ENCODE measurements at regions not wholly inside any gene's neighbourhood (a gene's known extent, or its start where the extent isn't known, plus 50 kb on each side); places are given as distances from the start of the nearest gene placed in this dataset.

DNA sequence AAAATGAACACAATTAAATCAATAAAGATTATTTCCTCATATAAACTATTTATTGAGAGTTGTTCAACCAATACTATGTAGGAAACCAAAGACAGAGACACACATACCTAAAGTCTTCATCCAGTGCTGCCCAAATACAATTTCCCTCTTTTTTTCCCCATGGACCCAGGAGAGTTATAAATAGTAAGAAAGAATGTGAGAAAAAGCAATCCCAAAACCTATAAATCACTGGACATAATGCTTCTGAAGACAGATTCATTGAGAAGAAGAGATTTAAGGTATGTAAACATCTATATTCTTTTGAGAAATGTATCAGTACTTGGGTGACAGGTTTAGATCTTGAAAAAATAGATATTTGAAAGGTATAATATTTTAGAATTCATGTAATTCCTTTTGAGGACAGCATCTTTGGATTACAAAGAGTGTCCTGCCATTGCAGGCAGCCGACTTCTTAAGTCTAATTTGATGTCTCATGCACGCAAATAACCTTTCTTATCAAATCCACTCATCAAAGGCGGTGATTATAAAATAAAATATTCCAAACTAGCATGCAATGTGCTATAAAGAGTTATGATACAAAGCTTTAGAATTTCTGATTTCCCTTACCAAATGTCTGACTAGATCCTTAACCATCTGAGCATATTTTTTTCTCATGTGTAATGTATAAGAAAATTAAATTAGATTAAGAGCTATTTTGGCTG lies 739.4 kb downstream of the LIG4 start:
- peak; percentile 18 for DNase-seq (ENCODE audit: low read depth)

DNA sequence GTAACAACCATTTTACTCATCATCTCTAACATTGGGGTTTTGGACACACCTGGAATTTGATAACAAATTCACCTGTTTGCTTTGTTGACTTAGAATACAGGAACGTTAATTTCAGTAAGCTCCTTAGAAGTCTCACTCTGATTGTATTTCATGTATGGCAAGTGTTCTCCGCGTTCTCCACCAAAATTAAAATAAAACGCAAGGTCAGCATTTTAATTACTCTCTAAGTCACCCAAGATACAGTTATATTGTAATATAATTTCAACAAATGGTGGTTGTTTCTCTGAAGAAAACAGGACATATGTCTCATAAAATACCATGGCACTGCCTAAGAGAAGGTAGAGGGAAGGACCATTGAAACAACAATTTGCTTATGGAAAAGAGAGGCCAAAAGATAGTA lies 742.1 kb downstream of the LIG4 start:
- DNase-seq (ENCODE audit: low read depth), result no peak

DNA sequence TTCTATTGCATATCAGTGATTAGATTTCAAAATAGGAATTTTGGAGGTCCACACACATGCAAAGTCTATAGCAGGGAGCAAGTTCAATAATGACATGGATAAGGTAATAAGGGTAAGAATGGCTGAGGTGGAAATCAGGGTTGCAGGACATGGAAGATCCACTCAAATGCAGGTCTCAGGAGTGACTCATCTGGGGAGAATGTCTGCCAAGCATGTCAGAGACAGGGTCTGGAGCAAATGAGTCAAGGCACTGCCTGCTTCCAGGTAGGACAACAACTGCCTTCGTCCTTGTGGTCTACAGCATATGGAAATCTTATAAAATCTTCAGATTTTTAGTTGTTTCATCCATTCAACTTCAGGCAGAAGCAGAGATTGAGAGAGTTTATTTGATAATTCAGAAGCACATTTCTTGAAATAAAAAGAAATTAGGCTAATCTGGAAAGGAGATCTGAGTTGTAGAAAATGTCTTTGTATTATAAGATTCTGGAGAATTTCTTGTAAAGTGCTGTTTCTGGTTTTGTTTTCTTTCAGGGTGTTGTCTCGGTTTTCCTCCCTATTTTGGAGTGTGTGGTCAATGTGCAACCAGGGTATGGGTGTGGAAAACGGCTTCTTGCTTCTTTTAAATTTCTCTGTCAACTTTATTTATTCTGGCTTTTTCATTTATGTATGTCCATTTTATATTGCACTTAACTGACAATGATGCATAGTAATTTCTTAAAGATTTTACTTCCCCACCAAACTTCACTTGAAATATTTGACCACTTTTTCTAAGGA lies 748.8 kb downstream of the LIG4 start:
- peak; percentile 94 for DNase-seq (ENCODE audit: low read depth)

DNA sequence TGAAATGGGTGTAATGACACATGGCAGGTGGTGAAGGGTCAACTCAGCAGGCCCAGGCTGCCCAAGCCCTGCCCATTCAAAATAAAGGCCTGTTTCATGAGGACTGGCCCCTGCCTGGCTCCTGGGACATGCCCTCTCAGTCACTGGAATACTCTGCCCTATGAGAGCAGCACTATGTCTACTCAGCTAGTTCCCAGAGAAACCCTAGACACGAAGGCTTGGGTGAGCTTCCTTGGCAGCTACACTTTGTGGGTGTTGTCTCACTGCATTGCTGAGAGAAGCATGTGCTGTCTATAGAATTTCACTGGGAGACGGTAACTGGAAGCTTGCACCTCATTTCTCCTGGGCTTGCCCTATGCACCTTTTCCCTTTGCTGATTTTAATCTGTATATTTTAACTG lies 752.8 kb downstream of the LIG4 start:
- peak; percentile 54 for DNase-seq (ENCODE audit: low read depth)

DNA sequence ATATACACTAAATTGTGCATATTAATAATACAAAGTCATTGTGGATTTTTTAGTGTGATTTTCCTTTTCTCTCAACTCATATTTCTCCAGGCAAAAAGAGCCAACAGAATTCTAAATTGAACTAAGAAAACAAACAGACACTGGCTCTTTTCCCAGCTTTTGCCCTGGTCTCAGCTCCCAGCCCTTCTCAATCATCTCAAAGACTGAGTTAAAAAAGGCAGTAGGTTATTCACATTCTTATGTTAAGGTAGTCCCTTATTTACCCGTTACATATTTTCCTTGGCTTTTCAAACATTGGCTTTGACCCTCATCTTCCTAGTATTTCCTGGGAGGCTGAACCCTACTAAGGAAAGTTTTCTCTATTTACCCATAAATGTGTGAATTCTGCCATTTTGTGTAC lies 753.6 kb downstream of the LIG4 start:
- peak; percentile 75 for DNase-seq (ENCODE audit: low read depth)

DNA sequence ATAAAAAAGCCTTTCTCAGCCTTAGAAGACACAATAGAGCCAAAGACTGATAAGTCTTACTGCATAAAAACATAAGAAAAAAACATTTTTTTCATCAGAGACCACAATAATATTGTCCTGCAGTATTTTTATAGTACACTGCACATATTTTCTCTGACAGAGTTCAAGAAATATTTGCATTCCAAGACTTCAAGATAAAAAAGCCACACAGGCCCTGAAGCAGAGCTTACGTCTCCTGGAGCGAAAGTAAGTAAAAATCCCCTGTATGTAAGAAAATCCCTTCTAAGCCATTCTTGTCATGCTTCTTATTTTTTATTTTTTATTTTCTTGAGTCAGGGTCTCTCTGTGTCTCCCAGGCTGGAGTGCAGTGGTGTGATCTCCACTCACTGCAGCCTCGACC lies 755.9 kb downstream of the LIG4 start:
- peak; percentile 97 for DNase-seq (ENCODE audit: low read depth)

DNA sequence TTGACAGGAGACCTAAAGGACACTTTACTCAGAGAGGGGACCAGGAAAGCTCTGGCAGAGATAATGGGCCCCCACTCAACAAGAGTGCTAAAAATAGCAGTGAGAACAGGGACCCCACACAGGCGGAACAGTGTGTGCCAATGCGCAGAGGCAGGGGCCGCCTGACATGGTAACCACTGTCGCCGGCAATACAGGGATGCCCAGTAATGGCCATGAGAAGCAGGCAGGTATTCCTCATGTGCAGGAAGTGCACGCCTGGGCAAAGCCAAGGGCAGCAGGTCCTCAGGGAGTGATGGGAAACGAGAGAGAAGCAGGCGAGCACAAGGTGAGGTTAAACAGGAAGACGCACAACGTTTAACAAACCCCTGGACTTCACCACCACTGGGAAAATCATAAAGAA lies 757.1 kb downstream of the LIG4 start:
- DNase-seq (ENCODE audit: low read depth), result no peak

DNA sequence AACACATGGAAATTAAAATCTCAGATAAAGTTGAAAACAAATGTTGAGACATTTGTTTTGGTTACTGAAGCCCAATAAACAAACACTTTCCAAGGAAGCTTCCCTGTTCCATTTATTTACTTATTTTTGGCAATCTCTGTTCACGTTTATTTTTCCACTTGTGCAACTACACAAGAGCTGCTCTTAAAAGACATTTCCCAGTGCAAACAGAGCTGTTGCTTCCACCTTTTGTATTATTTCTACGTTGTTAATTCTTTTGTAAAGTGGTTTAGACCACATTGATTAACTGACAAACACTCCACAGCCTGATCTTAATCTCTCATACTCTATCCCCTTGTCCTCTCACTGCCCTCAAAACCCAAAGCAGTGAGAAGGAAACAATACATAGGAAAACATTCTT lies 757.6 kb downstream of the LIG4 start:
- no peak for DNase-seq (ENCODE audit: low read depth)

DNA sequence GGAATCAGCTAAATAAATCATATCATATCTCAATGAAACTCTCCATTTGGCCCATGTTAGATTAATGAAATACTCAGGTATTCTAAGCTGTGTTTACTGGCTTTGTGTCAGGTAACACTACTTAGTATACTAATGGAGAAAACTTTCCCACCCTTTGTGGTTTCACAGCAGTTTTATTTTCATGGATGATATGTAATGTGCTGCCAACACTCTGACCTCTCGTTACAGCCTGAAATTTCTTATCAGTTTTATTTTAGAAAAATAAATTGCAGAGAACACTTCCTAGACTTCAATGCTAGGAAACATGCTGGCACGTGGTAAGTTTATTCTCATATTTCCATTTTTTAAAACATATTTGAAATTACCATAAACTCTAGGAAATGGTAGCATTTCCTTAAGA lies 758.9 kb downstream of the LIG4 start:
- no peak for DNase-seq (ENCODE audit: low read depth)

DNA sequence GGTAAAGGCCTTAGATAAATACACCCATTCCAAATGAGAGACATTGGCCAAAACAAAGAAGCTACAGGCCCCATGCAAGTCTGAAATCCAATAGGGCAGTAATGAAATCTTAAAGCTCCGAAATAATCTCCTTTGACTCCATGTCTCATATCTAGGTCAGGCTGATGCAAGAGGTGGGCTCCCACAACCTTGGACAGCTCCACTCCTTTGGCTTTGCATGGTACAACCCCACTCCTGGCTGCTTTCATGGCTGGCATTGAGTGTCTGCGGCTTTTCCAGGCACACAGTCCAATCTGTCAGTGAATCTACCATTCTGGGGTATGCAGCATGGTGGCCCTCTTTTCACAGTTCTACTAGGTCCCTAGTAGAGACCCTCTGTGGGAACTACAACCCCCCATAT lies 762.5 kb downstream of the LIG4 start:
- no peak for DNase-seq (ENCODE audit: low read depth)

DNA sequence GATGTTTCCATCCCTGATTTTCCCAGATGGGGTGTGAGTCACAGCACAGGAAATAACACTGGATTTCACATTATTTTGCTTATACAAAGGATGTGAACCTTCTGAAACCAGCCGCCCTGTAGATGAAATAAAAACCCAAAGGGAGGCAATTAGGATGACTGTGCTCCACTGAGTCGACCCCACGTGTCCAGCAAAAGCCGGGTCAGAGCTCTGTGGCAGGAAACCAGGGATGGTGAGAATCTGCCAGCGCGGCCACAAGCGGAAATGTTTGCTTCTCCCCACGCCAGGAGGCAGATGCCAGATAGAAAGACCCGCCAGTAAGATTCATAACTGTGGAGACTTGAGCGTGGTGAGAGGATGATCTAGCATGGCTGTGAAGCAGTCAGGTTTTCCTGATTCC lies 764.4 kb downstream of the LIG4 start:
- peak; percentile 100 for DNase-seq (ENCODE audit: low read depth)

DNA sequence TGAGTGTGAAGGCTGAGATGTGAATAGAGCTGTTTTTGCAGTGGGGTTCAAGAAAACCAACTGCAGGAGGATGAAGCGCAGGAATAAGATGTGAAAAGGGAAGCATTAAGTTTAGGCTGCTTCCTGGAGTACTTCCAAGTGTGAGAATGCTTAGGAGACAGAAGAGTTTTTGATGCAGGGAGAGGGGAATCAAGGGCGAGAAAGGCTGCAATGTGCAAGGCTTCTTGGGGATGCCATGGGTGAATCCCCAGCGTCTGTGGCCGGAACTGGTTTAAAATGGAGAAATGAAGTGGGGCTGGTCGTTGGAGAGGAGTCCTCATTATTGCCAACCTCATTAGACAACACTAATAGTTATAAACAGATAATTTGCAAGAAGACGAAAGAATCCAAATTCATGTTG lies 764.9 kb downstream of the LIG4 start:
- peak; percentile 55 for DNase-seq (ENCODE audit: low read depth)

DNA sequence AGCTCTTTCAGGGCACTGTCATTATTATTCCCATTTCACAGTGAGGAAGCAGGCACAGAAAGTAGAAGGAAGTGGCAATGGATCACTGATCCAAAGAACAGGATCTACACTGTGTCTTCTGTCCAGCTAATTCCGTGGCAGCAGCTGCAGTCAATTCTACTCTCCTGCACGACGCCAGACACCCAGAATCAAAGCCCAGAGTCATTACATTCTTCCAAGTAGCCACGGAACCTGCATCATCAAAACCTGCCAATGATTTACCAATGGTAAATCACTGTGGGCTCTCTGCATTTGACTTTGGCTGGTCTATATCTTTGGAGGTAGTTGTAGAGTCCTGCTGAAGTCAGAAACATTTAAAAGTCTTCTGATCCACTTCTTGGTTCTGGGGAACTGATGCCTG lies 767.7 kb downstream of the LIG4 start:
- no peak for DNase-seq (ENCODE audit: low read depth)

DNA sequence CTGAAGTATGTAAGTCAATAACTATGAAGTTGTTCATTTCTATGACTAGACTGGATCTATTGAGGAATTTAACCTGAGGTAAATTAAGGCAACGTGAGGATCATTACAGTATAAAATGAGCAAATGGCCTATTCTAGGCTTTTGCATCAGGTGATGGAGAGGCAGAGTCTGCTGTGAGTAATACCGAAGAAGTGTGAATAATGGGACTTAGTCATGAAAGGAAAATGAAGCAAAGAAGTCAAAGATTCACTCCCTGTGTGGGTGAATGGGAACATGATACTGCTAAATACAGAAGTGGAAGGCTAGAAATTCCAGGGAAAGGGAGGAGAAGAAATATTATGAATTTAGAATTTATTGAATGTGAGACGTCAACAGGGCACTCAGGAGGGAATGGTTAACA lies 774.1 kb downstream of the LIG4 start:
- DNase-seq (ENCODE audit: low read depth), result peak; percentile 91

DNA sequence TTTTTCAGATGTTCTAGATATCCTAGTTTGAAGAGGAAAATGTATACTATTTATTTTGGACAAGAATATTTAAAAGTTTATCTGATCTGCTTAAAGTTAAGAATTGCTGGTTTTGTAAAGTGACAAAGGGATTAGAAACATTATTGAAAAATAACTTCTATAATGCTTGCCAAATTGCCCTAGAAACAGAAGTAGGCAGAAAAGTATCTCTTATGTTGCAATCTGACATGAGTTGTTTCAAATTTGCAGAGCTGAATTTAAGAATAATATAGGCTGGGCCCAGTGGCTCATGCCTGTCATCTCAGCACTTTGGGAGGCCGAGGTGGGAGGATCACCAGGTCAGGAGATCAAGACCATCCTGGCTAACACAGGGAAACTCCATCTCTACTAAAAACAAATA lies 777.1 kb downstream of the LIG4 start:
- peak; percentile 54 for DNase-seq (ENCODE audit: low read depth)

DNA sequence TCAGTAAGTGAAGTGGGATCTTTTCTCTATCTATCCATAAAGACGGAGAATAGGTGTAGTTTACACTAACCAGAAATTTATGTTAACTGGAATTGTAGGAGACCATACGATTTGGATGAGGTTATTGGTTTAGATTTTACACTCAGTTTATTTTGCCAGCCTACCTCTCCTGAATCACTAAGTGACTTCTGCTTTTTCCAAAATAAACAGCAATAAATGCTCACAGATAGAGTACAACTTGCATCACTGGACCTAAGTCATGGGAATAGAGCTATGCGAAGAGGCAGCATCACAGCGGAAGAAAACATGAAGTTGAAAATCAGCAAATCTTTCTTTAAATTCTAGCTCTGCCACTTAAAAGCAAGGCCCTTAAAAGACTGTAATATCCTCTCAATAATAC lies 781.0 kb downstream of the LIG4 start:
- no peak for DNase-seq (ENCODE audit: low read depth)

DNA sequence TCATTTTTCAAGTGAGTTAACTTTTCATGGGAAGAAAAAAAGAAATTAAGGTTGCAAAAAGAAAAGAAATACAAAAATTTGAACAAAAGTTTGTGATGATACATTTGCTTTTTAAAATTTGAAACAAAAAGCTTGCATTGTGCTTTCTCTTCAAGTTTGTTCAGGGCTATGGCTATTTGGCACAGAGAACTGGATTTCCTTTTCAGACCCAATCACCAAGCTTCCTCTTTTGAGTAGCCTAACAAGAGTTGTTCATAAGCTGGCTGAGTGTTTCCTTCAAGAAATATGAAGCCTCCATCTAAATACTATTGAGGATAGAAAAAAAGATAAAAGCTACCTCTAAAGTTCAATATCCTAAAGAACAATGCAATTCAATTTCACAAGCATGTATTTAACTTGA lies 787.8 kb downstream of the LIG4 start:
- DNase-seq (ENCODE audit: low read depth), result no peak

DNA sequence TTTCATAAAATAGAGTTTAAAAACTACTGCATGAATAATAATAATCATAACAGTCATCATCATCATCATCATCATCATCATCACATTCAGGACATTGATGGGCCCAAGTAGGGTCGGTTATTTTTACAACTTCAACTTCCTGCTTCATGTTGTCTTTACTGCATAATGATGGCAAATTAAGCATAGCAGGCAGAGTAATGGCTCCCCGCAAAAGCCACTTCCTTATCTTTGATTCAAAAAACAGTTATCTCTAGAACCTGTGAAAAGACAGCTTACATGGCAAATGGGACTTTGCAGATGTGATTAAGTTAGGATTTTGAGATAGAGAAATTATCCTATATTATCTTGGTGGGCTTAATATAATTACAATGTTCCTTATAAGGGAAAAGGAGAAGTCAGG lies 792.9 kb downstream of the LIG4 start:
- DNase-seq (ENCODE audit: low read depth), result no peak

DNA sequence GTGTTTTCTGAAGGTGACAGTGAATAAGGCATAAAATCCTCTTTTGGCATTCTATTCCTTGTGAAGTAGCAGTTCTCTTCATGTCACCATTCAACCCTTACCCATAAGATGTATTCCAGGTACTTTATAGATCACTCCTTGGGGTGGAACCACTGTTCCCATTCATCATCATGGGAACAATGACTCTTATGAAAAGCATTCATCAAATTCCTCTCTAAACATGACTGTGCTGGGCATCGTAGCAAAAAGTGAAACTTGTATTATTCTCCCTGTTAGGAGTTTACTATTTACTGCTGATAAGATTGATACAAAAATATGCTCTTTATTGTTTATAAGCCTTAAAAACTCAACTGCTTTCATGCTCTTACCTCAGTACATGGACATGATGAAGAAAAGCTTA lies 793.4 kb downstream of the LIG4 start:
- DNase-seq (ENCODE audit: low read depth), result peak; percentile 60

DNA sequence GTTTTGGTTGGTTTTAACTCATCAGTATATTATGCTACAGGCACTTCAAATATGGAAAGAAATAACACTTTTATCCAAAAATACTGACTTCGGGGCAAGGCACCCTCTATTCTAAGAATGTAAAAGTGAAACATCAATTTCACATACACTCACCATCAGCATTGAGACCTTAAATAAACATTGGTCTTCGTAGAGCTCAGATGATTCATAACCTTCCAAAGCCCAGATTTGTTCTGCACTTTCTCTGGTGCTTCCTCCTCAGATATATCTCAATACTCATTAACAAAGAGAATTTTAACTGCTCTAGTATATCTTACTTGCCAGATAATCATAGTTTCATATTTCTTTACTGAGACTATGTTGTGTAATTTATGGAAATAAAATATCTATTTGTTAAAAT lies 794.3 kb downstream of the LIG4 start:
- peak; percentile 88 for DNase-seq (ENCODE audit: low read depth)

DNA sequence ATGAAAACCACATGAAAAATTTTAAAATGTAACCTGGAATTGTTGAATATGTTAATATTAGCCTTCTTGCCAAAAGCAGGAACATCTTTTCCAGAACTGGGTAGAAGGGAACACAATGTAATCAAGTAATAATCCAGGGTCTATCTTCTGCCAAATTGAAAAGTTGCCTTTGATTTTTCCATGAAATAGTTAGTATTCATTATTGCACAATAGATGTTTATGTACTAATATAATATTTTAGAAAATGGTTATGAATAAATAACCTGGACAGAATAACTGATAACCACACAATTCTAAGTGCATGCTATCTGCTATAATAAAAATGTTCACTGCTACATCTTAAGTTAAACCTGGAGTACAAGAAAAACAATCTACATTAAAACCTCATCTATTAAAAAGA lies 802.3 kb downstream of the LIG4 start:
- DNase-seq (ENCODE audit: low read depth), result no peak

DNA sequence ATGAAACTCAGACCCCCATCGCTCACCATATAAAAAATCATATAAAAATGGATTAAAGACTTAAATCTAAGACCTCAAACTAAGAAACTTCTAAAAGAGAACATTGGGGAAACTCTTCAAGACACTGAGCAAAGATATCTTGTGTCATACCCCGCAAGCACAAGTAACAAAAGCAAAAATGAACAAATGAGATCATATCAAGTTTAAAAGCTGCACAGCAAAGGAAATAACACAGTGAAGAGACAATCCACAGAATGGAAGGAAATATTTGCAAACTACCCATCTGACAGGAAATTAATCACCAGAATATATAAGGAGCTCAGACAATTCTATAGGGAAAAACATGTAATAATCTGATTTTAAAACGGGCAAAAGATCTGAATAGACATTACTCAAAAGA lies 808.3 kb downstream of the LIG4 start:
- no peak for DNase-seq (ENCODE audit: low read depth)

DNA sequence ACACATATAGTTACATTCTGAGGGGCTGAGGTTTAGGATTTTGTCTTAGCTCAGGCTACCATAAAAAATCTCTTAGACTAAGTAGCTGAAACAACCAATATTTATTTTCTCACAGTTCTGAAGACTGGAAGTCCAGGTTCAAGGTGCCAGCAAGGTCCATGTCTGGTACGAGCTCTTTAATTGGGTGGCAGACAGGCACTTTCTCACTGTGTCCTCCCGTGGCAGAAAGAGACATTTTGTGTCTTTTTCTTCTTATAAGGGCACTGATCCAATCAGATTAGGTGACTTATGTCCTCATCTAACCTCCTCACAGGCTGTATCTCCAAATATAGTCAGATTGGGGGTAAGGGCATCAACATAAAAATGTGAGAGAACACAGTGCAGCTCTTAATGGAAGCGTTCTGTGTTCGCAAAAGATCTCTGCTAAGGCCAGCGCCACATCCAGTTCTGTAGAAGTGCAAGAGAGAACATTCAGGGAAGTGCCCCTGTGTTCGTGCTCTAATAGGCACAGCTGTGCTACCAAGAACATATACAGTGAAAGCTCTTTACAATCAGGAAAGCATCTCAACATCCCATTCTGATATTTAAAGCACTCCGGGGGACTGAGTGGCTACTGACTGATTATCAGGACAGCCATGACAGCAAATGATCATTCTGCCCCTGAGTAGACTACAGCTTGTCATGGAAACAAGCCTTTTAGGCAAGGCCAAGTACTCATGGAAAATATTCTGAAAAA lies 819.2 kb downstream of the LIG4 start:
- DNase-seq (ENCODE audit: low read depth), result no peak
